ENCODE measurements at regions not wholly inside any gene's neighbourhood (a gene's known extent, or its start where the extent isn't known, plus 50 kb on each side); places are given as distances from the start of the nearest gene placed in this dataset.

- DNase-seq (ENCODE audit: low read depth in 1 of 2, low spot score in 1 of 2): no peak
- H3K36me3 ChIP-seq: no peaks in the 10 kb centered on the region
- peaks cover 18% of the 10 kb centered on the region for H3K4me1 ChIP-seq (ENCODE audit: low read depth)
- H3K9me3 ChIP-seq (ENCODE audit: low read depth): no peaks in the 10 kb centered on the region
- H3K4me3 ChIP-seq: no peak overlapping the region
- H3K27ac ChIP-seq: no peak overlapping the region
- H3K27me3 ChIP-seq: no peaks in the 10 kb centered on the region
- TF ChIP-seq CTCF (IDR thresholded peaks at IDR 0.05; ENCODE audit: low read depth, low read length): no peak
Measured at GRCh38 chr12:27191531-27191930, 52.6 kb upstream of the STK38L start.

- Histone ChIP-seq H3K36me3 (no peaks in the 10 kb centered on the region), H3K4me3 (no peak overlapping the region), H3K27me3 (no peaks in the 10 kb centered on the region), H3K4me1 (ENCODE audit: low read depth) (peaks cover 18% of the 10 kb centered on the region), H3K9me3 (ENCODE audit: low read depth) (no peaks in the 10 kb centered on the region), H3K27ac (peak overlapping the region; percentile 89)
- no peak for DNase-seq (ENCODE audit: low read depth in 1 of 2, low spot score in 1 of 2)
- no peak for TF ChIP-seq CTCF (IDR thresholded peaks at IDR 0.05; ENCODE audit: low read depth, low read length)
Measured at GRCh38 chr12:27192118-27192802, 51.8 kb upstream of the STK38L start.

GRCh38 chr12:27193106-27193505, 51.0 kb upstream of the STK38L start:
- H3K4me1 ChIP-seq (ENCODE audit: low read depth): peaks cover 18% of the 10 kb centered on the region
- H3K36me3 ChIP-seq: no peaks in the 10 kb centered on the region
- no peaks in the 10 kb centered on the region for H3K9me3 ChIP-seq (ENCODE audit: low read depth)
- H3K27ac ChIP-seq: peak overlapping the region; percentile 89
- H3K4me3 ChIP-seq: no peak overlapping the region
- TF ChIP-seq CTCF (IDR thresholded peaks at IDR 0.05; ENCODE audit: low read depth, low read length): no peak
- DNase-seq (ENCODE audit: low read depth in 1 of 2, low spot score in 1 of 2): peak in 1 of 2 donors; percentile 76
- no peaks in the 10 kb centered on the region for H3K27me3 ChIP-seq

GRCh38 chr12:27193854-27194544, 50.1 kb upstream of the STK38L start:
- H3K4me1 ChIP-seq (ENCODE audit: low read depth): peaks cover 18% of the 10 kb centered on the region
- peak; percentile 74 to 87 for DNase-seq (ENCODE audit: low read depth in 1 of 2, low spot score in 1 of 2)
- no peaks in the 10 kb centered on the region for H3K36me3 ChIP-seq
- no peak overlapping the region for H3K4me3 ChIP-seq
- H3K27ac ChIP-seq: peak overlapping the region; percentile 89
- no peaks in the 10 kb centered on the region for H3K9me3 ChIP-seq (ENCODE audit: low read depth)
- H3K27me3 ChIP-seq: no peaks in the 10 kb centered on the region
- TF ChIP-seq CTCF (IDR thresholded peaks at IDR 0.05; ENCODE audit: low read depth, low read length): no peak
